ENCODE measurements at regions not wholly inside any gene's neighbourhood (a gene's known extent, or its start where the extent isn't known, plus 50 kb on each side); places are given as distances from the start of the nearest gene placed in this dataset.

GRCh38 chr14:97718886-97719442, 921.8 kb downstream of the VRK1 start:
- DNase-seq, result no peak
- TF ChIP-seq CTCF (IDR thresholded peaks at IDR 0.05), result no peak
- H3K4me1 Mint-ChIP-seq (ENCODE audit: low read depth), result no peaks in the 10 kb centered on the region
- H3K27me3 Mint-ChIP-seq (ENCODE audit: insufficient read depth), result peaks cover 3% of the 10 kb centered on the region; the same call in 1 of the 2 replicates
- H3K4me3 Mint-ChIP-seq, result no peak overlapping the region
- no peak overlapping the region for H3K27ac Mint-ChIP-seq
- H3K9me3 Mint-ChIP-seq, result peaks cover 55% of the 10 kb centered on the region
- H3K36me3 Mint-ChIP-seq (ENCODE audit: low read depth), result peaks cover 6% of the 10 kb centered on the region; the same call in 1 of the 2 replicates

DNA sequence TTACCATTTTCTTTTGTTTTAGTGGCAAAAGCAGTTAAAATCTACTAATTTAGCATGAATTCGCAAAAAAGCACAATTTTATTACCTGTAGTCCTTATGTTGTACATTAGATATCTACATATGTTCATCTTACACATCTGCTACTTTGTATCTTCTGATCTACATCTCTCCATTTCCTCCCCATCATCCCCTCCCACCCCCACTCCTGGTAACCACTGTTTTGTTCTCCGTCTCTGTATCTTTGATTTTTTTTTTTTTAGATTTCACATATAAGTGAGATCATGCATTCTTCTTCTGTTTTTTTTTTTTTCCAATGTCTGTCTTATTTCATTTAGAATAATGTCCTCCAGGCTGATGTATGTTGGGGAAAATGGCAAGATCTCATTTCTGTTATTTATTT, 922.7 kb downstream of the VRK1 start:
- Mint-ChIP-seq H3K36me3 (ENCODE audit: low read depth) (peaks cover 12% of the 10 kb centered on the region; the same call in 1 of the 2 replicates), H3K4me1 (ENCODE audit: low read depth) (no peaks in the 10 kb centered on the region), H3K27ac (no peak overlapping the region), H3K27me3 (ENCODE audit: insufficient read depth) (peaks cover 3% of the 10 kb centered on the region), H3K4me3 (no peak overlapping the region), H3K9me3 (peaks cover 63% of the 10 kb centered on the region)
- DNase-seq, result no peak
- no peak for TF ChIP-seq CTCF (IDR thresholded peaks at IDR 0.05)

- TF ChIP-seq CTCF (IDR thresholded peaks at IDR 0.05), result no peak
- Mint-ChIP-seq H3K4me3 (no peak overlapping the region), H3K9me3 (peaks cover 76% of the 10 kb centered on the region), H3K4me1 (ENCODE audit: low read depth) (no peaks in the 10 kb centered on the region), H3K27me3 (ENCODE audit: insufficient read depth) (peaks cover 5% of the 10 kb centered on the region), H3K36me3 (ENCODE audit: low read depth) (peaks cover 12% of the 10 kb centered on the region; the same call in 1 of the 2 replicates), H3K27ac (no peak overlapping the region)
- no peak for DNase-seq
Observed at GRCh38 chr14:97723351-97723750, 926.2 kb downstream of the VRK1 start.

DNA sequence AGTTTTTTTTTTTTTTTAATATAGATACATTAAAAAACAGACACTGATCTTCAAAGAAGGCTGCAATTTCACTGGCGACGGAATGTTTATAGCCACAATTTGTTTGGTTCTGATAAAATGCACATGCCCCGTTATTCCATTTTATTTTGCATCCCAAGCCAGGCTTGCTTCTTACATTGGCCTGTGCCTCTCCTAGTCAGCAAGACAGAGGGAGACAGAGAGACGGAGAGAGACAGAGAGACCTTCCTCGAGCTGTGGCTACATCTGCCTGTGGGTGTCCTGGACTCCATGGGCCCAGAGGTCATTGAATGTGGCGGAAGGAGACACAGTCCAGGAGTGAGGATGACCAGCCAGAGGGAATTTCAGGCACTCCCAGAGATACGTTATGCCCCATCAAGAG, 926.6 kb downstream of the VRK1 start:
- Mint-ChIP-seq H3K4me3 (no peak overlapping the region), H3K9me3 (peaks cover 73% of the 10 kb centered on the region), H3K4me1 (ENCODE audit: low read depth) (no peaks in the 10 kb centered on the region), H3K27me3 (ENCODE audit: insufficient read depth) (peaks cover 5% of the 10 kb centered on the region), H3K27ac (no peak overlapping the region), H3K36me3 (ENCODE audit: low read depth) (peaks cover 12% of the 10 kb centered on the region; the same call in 1 of the 2 replicates)
- DNase-seq, result no peak
- TF ChIP-seq CTCF (IDR thresholded peaks at IDR 0.05), result no peak

DNA sequence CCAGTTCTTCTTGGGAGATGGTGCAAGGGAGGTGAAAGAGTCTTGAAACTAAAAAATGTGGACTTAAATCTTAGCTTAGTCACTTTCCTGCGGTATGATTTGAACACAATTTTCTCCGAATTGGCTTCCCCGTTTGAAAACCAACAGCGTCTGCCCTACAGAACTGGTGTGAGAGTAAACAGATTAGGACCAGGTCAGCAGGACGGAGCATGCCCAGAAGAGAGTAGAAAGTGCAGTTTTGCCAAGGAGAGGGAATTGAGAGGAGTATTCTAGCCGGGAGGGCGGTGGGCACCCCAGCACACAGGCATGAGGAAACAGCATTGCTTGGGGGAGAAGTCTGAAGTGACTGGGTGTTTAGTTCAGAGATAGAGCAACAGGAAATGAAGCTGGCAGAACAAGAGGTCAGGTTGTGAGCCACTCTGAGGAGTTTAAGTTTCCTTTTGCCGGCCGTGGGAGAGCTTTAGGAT, 927.1 kb downstream of the VRK1 start:
- peaks cover 5% of the 10 kb centered on the region for H3K27me3 Mint-ChIP-seq (ENCODE audit: insufficient read depth)
- TF ChIP-seq CTCF (IDR thresholded peaks at IDR 0.05), result no peak
- no peak overlapping the region for H3K27ac Mint-ChIP-seq
- peaks cover 12% of the 10 kb centered on the region; the same call in 1 of the 2 replicates for H3K36me3 Mint-ChIP-seq (ENCODE audit: low read depth)
- H3K4me3 Mint-ChIP-seq, result no peak overlapping the region
- H3K4me1 Mint-ChIP-seq (ENCODE audit: low read depth), result no peaks in the 10 kb centered on the region
- DNase-seq, result no peak
- peaks cover 72% of the 10 kb centered on the region for H3K9me3 Mint-ChIP-seq
